ENCODE measurements at regions not wholly inside any gene's neighbourhood (a gene's known extent, or its start where the extent isn't known, plus 50 kb on each side); places are given as distances from the start of the nearest gene placed in this dataset.

- no peak for DNase-seq (ENCODE audit: low read depth)
Observed at GRCh38 chr4:127165971-127166370, 466.8 kb upstream of the INTU start.

- no peak for DNase-seq (ENCODE audit: low read depth)
Observed at GRCh38 chr4:127174201-127174600, 458.6 kb upstream of the INTU start.

- DNase-seq (ENCODE audit: low read depth) = no peak
Observed at GRCh38 chr4:127174616-127175015, 458.1 kb upstream of the INTU start.

GRCh38 chr4:127179256-127180087 lies 453.3 kb upstream of the INTU start:
- DNase-seq (ENCODE audit: low read depth) = no peak

GRCh38 chr4:127181001-127181400 lies 451.8 kb upstream of the INTU start:
- no peak for DNase-seq (ENCODE audit: low read depth)

GRCh38 chr4:127182687-127183086 lies 450.1 kb upstream of the INTU start:
- DNase-seq (ENCODE audit: low read depth) = no peak

- DNase-seq (ENCODE audit: low read depth) = no peak
Observed at GRCh38 chr4:127188847-127189246, 443.9 kb upstream of the INTU start.

GRCh38 chr4:127194281-127194680 lies 438.5 kb upstream of the INTU start:
- no peak for DNase-seq (ENCODE audit: low read depth)

- DNase-seq (ENCODE audit: low read depth) = no peak
Observed at GRCh38 chr4:127196655-127197352, 436.0 kb upstream of the INTU start.

GRCh38 chr4:127203562-127204200 lies 429.1 kb upstream of the INTU start:
- no peak for DNase-seq (ENCODE audit: low read depth)

- no peak for DNase-seq (ENCODE audit: low read depth)
Observed at GRCh38 chr4:127204322-127204721, 428.4 kb upstream of the INTU start.

GRCh38 chr4:127209580-127210095 lies 423.1 kb upstream of the INTU start:
- no peak for DNase-seq (ENCODE audit: low read depth)

- no peak for DNase-seq (ENCODE audit: low read depth)
Observed at GRCh38 chr4:127210893-127211649, 421.7 kb upstream of the INTU start.

GRCh38 chr4:127211650-127212560 lies 420.9 kb upstream of the INTU start:
- no peak for DNase-seq (ENCODE audit: low read depth)

GRCh38 chr4:127212701-127213100 lies 420.1 kb upstream of the INTU start:
- no peak for DNase-seq (ENCODE audit: low read depth)

- DNase-seq (ENCODE audit: low read depth) = no peak
Observed at GRCh38 chr4:127214016-127214415, 418.7 kb upstream of the INTU start.

- DNase-seq (ENCODE audit: low read depth) = no peak
Observed at GRCh38 chr4:127214931-127215330, 417.8 kb upstream of the INTU start.

- DNase-seq (ENCODE audit: low read depth) = no peak
Observed at GRCh38 chr4:127217586-127218229, 415.0 kb upstream of the INTU start.

- no peak for DNase-seq (ENCODE audit: low read depth)
Observed at GRCh38 chr4:127219232-127219631, 413.5 kb upstream of the INTU start.

GRCh38 chr4:127224556-127224955 lies 408.2 kb upstream of the INTU start:
- DNase-seq (ENCODE audit: low read depth) = no peak

Measured in activated T-cell treated with anti-CD3 and anti-CD28 coated beads for 48 hours (primary cell).